CD4-positive, alpha-beta T cell treated with Interleukin-2 at 100 ng/mL for 4 hours (primary cell): ENCODE measurements at regions not wholly inside any gene's neighbourhood (a gene's known extent, or its start where the extent isn't known, plus 50 kb on each side); places are given as distances from the start of the nearest gene placed in this dataset.
"Not testable (repeated sequence)": the region's sequence is repeated elsewhere in the genome, so short reads cannot be mapped to it uniquely, and the experiment has no call there.

ENCODE experiments used
- DNase-seq: peaks from one replicate; pipeline ENCODE4 v3.0.0-alpha.2; 2020; ENCODE audit warnings: low spot score

DNA sequence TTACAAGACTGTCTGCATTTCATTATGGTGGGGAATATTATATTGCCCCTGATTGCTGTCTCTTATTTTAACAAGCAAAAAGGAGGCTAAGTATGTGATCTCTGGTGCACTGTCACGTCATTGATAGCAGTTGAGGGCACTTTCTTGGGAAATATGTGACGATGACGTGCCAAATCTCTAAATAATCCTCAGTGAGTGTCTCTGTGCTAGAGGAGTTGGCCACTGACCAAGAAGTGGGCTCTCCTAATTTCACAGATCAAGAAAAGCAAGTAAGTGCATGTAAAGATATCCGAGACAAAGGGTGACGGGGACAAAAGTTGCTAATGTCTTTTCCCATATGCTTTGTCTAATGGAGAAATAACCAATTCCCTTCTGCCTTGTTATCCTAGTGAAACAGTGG, 487.4 kb upstream of the TENM3 start:
- DNase-seq = no peak

DNA sequence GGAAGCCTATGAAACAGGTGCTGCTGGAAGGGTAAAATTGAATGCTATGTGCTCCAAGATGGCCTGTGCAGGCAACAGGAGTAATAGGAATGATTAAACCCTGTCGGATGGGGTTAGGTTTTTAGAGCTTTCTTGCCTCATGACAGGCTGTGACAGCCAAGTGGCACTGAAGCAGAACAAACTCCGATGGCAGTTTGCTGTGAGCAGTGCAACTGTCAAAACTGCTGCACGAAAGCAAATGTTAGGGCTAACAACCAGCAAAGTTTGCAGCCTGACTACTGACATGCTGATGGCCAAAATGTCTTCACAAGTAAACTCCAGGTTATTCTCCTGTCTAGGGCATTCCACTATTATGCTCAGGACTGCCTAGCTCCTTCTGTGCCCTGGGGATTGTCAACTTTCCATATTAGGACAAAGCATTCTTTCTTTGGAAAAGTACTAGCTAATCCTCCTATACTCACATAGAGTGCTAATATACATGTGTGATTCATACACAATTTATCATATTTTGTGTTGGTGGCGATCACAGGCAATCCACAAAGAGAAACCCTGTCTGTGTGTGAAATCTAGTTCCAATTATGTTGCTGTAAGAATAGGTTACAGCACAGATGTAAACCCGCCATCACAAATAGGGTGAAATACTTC, 486.6 kb upstream of the TENM3 start:
- no peak for DNase-seq

DNA sequence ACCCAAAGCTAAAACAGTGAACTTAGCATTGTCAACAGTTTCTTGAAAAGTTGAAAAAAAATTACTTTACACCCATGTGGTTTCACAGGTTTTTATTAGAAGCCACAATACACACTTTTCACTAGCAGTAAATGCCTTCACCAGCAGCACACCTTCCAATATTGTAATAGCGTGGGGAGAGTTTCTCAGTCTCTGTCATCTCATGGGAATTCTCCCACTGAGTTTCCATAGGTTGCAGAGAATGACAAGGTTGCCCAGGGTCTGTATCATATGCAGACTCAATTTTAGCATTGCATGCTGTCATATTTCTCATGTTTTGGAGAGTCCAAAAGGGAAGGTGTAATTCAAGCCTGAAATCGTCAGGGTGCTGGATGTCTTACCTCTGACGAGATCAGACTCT, 486.1 kb upstream of the TENM3 start:
- DNase-seq = no peak

DNA sequence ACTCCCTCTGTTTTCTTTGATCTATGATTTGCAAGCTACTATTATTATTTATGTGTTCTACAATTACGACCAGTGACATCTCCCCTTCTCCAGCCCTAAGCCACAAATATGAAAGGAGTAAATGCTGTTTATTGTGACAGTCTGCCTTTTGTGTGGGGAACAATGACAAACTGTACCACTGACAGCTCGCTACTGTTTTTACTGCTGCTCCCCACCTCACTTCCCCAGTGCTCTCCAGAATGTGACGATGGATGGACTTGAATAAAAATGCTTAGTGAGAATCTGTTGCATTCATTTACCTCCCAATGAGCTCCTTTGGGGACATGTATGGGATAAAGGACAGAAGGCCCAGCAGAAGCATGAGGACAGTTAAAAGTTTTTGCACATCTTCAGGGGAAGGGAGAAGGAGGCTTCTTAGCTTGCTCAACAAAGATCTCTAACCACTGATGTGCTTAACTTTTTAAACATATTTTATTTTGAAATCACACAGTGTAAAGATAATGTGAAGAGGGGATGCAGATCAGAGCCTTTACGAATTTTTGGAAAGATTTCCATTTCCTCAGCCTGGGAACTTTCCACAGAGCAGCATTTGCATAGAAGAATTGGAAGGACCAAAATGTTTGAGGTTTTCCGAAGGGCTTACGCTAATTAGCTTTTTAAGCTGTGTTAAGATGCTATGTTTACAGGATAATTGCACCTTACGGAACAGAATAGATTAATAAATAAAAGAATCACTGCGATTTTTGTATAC, 485.1 kb upstream of the TENM3 start:
- DNase-seq = no peak

DNA sequence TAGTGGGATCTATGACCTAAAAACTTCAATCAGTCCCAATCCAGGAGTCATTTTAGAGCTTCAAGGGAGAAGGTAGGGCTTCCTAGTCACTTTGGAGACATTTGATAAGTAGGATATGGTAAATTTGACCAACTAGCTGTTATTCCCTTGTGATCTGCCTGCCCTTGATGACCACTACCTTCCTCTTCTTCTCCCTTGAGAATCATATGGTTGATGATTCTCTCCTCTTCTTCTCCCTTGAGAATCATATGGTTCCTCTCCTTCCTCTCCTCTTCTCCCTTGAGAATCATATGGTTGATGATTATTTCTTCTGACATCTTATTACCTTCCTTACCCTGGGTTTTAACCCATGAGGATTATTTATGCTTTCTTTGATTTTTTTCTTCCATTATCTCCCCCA, 482.6 kb upstream of the TENM3 start:
- DNase-seq = no peak

DNA sequence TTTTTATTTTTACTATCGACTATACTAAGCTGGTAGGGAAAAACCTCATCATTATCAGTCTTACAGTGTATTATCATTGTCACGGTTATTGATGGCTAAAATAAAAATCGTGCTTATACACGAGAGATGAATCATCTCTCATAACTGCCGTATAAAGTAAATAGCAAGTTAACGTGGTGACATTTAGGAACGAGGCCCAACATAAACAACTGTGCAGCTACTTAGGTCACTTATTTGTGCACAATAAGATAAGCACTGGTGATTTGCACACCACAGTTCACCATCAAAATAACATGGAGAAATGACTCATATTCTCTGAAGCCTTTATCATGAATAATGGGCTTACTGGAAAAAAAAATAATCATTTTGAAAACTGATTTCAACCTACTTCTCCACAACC, 482.0 kb upstream of the TENM3 start:
- DNase-seq = no peak

DNA sequence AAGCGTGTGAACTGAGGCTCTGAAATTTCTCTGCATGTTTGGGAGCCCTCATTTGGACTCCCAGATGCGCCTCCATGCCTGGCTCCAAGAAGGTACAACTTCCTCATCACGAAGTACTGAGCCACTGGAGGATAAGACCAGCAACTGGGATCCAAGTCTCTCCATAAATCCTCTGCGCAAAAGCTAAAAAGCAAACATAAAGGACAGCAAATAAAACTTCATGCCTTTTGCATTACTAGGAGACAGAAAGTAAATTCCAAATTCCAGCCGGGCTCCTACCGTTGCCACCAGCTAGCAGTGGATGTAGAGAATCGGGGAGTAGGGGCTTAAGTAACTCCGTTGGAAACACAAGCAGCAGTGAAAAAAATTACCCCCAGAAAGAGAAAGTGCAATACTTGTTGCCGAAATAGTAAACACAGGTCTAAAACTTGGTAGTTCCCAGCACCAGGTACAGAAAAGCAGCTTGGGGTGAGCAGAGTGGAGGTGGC, 477.1 kb upstream of the TENM3 start:
- no peak for DNase-seq

DNA sequence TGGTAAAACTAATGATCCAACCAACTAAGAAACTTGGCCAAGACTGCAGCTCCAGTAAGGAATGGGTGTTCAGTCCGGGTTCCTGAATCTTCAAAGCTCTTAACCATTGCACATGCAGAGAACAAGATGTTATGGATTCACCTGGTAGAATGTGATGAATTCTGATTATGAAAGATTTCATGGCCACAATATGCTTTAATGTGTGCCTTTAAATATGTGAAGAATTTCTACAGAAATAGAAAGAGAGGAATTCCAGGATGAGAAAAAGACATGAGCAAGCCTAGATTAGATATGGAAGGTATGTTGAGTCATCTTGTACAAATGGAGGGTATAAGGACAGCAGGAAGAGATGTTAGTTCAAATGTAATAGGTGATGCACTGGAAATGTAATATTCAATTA, 472.2 kb upstream of the TENM3 start:
- no peak for DNase-seq

DNA sequence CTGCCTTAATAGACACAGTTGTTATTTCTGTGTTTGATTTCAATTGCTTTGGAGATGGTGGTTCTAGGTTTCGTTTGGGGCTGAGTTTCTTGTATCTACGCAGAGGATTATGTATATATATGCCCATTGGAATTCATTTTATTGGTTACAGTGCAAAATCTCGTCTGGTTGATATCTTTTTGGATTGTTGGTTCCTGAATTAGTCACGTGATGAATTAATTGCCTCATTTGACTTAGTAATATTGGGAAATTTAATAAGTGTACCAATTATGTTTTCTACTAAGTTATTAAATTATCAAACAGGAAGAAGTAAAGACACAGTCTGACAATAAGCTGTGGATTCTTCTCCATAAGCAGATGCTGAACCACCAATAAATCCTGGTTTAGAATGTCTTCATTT, 467.9 kb upstream of the TENM3 start:
- DNase-seq = no peak

DNA sequence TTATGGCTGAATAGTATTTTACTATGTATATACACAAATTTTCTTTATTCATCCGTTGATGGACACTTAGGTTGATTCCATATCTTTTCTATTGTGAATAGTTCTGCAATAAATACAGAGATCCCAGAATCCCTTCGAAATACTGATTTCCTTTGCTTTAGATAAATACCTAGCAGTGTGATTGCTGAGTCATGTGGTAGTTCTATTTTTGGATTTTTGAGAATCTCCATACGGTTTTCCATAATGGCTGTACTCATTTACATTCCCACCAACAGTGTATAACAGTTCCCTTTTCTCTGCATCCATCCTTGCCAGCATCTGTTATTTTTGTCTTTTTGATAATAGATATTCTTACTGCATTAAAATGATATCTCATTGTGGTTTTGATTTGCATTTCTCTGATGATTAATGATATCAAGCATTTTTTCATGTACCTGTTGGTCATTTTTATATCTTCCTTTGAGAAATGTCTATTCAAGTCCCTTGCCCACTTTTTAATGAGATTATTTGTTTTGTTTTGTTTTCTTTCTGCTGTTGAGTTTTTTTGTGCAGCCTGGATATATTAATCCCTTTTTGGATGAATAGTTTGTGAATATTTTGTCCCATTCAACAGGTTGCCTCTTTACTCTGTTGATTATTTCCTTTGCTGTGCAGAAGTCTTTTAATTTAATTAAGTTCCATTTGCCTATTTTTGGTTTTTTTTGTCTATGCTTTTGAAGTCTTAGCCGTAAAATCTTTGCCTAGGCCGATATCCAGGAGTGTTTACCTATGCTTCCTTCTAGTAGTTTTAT, 466.7 kb upstream of the TENM3 start:
- no peak for DNase-seq

DNA sequence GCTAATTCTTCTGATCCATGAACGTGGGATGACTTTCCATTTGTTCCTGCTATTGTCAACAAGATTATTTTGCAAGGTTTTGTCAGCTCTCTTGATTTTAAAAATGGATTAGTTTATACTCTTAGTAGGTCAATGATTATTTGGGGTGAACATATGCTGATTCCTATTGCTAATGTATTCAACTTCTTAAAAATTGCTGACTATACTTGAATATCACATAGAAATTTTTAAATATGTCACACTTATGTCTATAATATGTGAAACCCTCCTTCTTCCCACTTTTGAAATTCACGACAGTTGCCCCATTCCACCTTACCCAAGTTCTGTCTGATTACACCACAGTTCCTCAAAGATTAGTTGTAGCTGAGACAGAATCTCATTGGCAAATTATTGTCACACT, 465.7 kb upstream of the TENM3 start:
- DNase-seq = no peak

DNA sequence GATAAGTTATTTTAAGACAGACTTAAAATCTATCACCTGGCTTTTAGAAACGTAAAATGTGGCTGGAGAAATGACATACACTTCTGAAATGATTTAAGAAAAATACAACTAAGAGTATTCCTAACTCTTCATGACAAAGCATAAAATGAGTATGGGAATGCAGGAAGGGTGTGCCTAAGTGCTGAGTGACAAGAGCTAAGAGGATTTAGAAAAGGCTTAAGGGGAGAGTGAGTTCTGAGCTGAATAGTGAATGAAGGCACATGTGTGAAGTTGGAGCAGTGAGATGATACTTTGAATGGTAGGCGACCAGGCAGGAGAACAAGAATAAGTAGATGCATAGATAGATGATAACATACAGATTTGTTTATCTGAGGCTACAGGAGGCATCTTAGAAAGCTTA, 458.3 kb upstream of the TENM3 start:
- no peak for DNase-seq

DNA sequence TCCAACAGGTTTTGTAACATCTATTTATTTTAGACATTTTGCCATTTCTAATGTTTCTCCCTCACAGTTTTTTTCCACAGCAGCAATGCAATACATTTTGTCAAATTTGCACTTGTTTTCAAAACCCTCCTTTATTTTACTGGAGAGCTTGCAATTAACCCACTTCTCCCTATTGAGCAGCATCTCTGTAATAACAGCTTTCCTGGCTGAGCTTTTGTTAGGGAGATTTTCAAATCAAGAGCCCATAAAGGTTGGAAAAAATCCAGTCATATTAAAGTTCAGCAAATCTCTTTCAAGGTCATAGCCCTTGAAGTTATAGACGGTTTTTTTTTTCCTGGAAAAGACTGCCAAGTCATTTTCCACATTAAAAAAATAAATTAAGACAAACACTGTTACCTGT, 450.6 kb upstream of the TENM3 start:
- DNase-seq = no peak

DNA sequence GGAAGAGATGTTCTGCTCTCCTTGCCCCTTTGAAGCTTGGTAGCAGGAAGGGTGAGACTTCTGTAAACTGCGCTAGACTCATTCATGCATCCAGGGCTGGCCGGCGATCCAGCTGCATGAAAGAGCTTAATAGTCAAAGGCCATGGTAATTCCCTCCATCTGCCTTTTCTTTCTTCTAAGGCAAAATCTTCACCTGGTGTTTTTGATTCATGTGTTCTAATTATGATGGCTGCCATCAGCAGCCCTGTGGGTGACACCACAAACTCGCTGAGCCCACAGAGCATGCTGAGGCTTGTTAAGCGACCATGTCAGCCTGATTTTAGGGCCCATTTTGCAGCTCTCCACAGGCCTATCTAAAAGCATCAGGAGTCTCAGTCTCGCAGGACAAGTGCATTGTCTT, 450.1 kb upstream of the TENM3 start:
- DNase-seq = no peak

DNA sequence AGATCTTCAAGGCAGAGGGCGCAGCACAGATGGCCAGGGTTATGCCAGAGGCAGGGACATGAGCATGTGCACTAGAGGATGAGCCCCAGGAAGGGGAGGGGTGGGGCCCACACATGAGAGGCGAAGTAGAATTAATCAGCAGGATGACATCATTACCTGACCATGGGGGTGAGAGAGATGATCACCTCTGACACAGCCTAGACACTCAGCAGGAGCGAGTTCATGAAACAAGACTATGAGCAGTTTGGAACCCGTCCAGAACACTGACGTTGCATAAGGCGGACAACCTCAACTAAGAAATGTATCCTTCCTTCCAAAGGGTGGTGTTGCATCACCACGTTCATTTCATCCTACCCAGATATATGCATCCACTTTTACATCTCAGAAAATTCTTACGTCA, 446.7 kb upstream of the TENM3 start:
- DNase-seq = no peak

DNA sequence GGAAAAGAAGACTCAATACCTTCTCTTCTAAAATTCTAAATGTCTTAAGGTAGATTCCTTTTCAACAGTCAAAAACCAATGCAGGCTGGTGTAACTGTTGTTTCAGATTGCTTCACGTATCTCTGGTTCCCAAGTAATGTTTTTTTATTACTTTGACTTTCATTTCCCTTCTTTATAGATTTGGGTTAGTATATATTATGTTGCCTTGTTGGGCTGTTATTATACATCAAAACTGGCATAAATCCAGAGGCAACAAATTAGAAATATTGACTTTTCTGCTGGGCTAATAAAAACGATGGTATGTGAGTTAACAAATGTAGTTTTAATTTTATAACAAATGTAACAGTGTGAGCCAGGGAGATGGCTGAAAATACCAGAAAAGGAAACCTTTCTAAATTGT, 444.7 kb upstream of the TENM3 start:
- no peak for DNase-seq

DNA sequence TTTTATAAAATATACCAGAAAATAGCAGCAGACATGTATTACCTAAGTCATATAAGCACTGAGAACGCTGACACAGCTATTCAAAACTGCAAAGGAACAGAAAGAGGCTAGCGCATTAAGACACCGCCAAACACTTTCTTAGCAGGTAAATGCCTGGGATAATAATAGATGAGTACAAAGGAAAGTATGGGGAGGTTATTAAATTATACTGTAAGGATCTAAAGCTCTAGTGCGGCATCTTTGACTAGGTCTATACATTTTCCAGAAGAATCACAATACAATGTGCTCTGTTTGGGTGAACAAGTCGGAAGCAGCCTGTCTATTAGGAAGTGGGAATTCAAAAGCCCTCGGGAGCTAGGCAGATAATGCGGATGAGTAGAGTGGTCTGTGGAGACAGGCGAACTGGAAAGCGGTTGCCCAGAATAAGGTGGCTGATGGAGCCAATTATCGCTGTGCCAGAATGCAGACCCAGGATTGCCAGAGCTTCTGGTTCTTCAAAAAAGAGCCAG, 443.6 kb upstream of the TENM3 start:
- DNase-seq = no peak

DNA sequence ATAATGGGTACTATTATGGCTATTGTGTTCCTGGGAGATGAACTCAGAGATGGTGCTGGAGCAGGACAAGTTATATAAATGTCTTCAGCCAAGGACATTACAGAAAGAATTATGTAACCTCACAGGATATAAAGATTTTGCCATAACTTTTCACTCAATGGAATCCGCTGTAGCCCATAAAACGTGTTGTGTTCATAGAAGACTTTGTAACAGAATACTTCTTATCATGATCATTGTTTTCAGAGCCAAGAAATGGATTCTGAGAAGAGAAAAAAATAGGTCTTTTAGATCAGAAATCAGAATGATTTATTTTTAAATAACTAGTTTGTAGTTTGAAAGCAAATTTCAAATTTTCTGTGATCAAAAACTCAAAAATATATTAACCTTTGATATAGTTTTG, 441.0 kb upstream of the TENM3 start:
- DNase-seq = no peak

DNA sequence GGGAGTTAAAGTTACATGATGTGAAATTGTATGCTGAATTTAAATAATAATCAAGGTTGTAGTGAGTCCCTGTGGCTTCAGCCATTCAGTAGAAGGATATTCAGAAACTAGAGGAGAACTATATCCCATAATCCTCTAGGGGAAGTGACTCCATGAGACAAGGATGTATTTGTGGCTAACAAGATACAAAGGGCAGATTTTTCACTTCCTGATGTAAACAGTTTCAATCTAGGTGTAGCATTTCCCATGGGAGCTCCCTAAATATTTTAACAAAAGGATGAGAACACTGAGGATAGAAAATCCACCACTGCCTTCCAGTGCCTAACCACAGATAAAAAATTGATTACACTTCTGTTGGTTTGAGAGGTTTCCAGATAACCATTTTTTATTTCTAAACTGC, 435.4 kb upstream of the TENM3 start:
- DNase-seq = no peak

DNA sequence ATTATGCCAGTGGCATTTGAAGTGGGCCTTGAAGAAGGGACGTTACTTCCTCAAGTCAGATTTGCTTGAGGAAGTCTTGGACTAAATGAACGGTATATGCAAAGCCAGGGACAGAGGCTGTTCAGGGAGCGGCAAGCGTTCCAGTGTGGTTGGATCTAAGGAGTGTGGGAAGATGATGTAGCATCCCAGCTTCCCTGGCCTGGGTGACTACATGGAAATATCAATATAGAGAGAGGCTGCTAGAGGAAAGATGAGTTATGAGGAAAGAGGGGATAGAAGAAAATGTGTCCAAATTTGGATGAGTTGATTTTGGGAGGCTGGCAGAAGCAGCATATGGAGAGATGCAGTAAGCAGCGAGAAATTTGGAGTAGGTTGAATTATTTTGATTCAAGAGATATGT, 432.5 kb upstream of the TENM3 start:
- DNase-seq = no peak

DNA sequence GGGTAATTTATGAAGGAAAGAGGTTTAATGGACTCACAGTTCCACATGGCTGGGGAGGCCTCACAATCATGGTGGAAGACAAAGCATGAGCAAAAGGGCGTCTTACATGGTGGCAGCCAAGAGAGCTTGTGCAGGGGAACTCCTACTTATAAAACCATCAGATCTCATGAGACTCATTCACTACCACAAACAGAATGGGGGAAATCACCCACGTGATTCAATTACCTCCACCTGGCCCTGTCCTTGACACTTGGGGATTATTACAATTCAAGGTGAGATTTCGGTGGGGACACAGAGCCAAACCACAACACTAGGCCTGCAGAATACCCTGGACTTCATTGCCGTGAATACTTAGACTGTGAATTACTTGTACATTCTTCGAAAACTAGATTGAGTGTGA, 431.7 kb upstream of the TENM3 start:
- DNase-seq = not testable (repeated sequence)

DNA sequence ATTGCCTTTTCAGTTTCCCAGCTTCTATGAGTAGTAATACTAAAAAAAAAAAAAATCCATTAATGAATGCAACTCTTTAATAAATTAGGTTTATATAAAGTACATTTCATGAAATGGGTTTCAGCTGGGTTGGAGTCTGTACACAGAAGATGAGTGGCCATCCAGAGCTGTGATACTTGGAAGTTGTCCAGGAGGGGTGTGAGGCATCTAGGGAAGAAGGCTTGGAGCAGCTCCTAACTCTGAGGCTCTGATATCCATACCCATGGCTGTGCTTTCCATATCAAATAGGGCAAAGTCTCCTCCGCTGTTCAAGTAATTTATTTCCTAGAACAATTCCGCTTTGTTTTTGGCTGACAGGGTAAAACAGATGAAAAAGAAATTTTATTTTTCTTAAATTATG, 423.3 kb upstream of the TENM3 start:
- DNase-seq = no peak

DNA sequence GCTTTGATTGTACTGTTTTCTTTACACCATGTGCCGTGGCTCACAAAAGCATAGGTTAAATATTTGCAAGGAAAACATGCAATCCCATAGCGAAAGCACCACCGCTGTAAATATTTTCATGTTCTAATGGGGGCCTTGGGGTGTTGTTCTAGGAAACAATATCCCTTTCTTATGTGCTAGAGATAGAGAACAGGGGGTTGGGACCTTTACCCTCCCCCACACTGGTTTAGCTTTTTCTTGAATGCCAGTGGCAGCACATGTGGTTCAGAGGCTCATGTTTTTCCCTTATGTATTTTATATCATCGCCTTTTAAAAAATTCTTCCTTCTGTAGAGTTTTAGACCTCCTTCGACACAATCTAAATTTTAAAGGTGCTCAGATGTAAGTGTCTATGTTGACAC, 422.6 kb upstream of the TENM3 start:
- no peak for DNase-seq
